CD8-positive, alpha-beta memory T cell (primary cell): ENCODE measurements at regions not wholly inside any gene's neighbourhood (a gene's known extent, or its start where the extent isn't known, plus 50 kb on each side); places are given as distances from the start of the nearest gene placed in this dataset.
A peak's percentile ranks its signal among the peaks of the same experiment; 100 is the strongest.
"Not testable (repeated sequence)": the region's sequence is repeated elsewhere in the genome, so short reads cannot be mapped to it uniquely, and the experiment has no call there.

Source experiments
- CTCF ChIA-PET: fragments of 350-600 bp; sonication (Branson Sonifier 250); formaldehyde crosslinking; loops from one replicate; lab custom pipeline; 2021; ENCODE audit warnings: antibody characterized with exemption; lab: Charles Lee
- POLR2A ChIA-PET: fragments of 350-600 bp; sonication (Branson Sonifier 250); formaldehyde crosslinking; loops from one replicate; lab custom pipeline; 2021; ENCODE audit warnings: antibody characterized with exemption; lab: Charles Lee
- DNase-seq, 5 donors: peaks; one replicate each; pipeline versions ENCODE4 v3.0.0 to v3.0.0-alpha.2; 2020 to 2022; ENCODE audit warnings: mixed read lengths in 1 of 5
- H3K27ac ChIP-seq: one replicate; pipeline ENCODE4 v1.7.0; 2013; ENCODE audit warnings: low read depth, mild to moderate bottlenecking, low read length, moderate library complexity
- H3K27me3 ChIP-seq: 2 replicates; pipeline ENCODE4 v1.7.0; 2013; ENCODE audit warnings: low read length, mild to moderate bottlenecking; ENCODE audit not compliant: insufficient read depth, poor library complexity, severe bottlenecking
- H3K36me3 ChIP-seq: 2 replicates; pipeline ENCODE4 v1.7.0; 2013; ENCODE audit warnings: mild to moderate bottlenecking, low read length, moderate library complexity; ENCODE audit not compliant: insufficient read depth
- H3K4me1 ChIP-seq: 2 replicates; pipeline ENCODE4 v1.7.0; 2013; ENCODE audit warnings: mild to moderate bottlenecking, low read length, moderate library complexity; ENCODE audit not compliant: insufficient read depth
- H3K4me3 ChIP-seq: 2 replicates; pipeline ENCODE4 v1.7.0; 2013; ENCODE audit warnings: mild to moderate bottlenecking, low read length
- H3K9me3 ChIP-seq: 2 replicates; pipeline ENCODE4 v1.7.0; 2013; ENCODE audit warnings: mild to moderate bottlenecking, low read length
- H3K27ac Mint-ChIP-seq, 8 donors: one replicate each; pipeline ENCODE4 v1.8.0; 2020 to 2021; ENCODE audit warnings: mixed read lengths in 8 of 8, mild to moderate bottlenecking in 6 of 8, inconsistent platforms in 3 of 8, moderate library complexity in 3 of 8
- H3K27me3 Mint-ChIP-seq, 2 donors: one replicate each; pipeline ENCODE4 v1.8.0; 2020 to 2021; ENCODE audit warnings: mixed read lengths in 2 of 2, mild to moderate bottlenecking in 1 of 2, moderate library complexity in 1 of 2
- H3K36me3 Mint-ChIP-seq, 3 donors: one replicate each; pipeline ENCODE4 v1.8.0; 2020 to 2021; ENCODE audit warnings: mixed read lengths in 3 of 3, inconsistent platforms in 1 of 3, mild to moderate bottlenecking in 1 of 3
- H3K4me1 Mint-ChIP-seq, 3 donors: one replicate each; pipeline ENCODE4 v1.8.0; 2020 to 2021; ENCODE audit warnings: mixed read lengths in 3 of 3, inconsistent platforms in 1 of 3, mild to moderate bottlenecking in 1 of 3
- H3K4me3 Mint-ChIP-seq, 7 donors: one replicate each; pipeline ENCODE4 v1.8.0; 2020 to 2021; ENCODE audit warnings: mixed read lengths in 7 of 7, mild to moderate bottlenecking in 6 of 7, moderate library complexity in 4 of 7, inconsistent platforms in 2 of 7
- H3K9me3 Mint-ChIP-seq, 5 donors: one replicate each; pipeline ENCODE4 v1.8.0; 2020 to 2022; ENCODE audit warnings: mixed read lengths in 5 of 5, mild to moderate bottlenecking in 3 of 5, moderate library complexity in 2 of 5, inconsistent platforms in 1 of 5

DNA sequence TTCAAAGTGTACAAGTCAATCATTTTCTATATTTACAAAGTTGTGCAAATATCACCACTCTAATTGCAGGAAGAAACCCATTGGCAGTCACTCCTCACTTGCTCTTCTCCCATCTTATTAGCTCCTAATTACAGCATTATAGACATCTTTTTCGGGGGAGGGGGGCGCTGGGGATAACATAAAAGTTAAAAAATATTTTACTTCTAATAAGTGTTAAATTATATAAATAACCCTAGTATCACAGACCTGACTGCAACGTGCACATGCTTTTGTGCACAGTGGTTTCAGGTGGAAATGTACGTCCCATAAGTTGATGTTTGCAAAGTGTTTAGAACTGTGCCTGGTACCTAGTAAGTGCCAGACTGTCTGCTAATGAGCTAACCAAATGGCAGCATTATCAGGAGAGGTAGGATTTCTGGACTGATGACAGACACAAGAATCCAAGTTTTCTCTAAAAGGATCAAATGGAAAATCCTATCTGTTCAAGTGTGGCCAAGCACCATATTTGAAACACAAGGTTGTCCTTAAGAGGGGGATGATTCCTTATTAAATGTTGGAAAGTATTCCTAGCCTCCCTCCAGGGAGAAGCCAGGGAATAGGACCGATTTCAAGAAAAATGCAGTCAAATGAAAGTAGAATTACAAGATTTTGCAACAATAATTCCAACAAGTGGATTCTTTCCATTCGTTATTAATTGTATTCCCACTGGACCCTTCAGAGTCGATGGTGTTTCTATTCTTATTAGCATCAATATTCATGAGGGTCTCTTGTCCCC lies 70.0 kb downstream of the ACKR3 start:
- Histone ChIP-seq H3K4me3 (no peak overlapping the region), H3K36me3 (no peaks in the 10 kb centered on the region), H3K27me3 (no peaks in the 10 kb centered on the region), H3K4me1 (no peaks in the 10 kb centered on the region), H3K9me3 (no peaks in the 10 kb centered on the region), H3K27ac (no peak overlapping the region)
- no peak overlapping the region for H3K27ac Mint-ChIP-seq
- ChIA-PET CTCF (no interaction called here), POLR2A (no interaction called here)
- H3K27me3 Mint-ChIP-seq = peaks cover 20 to 45% of the 10 kb centered on the region in 2 donors
- H3K4me1 Mint-ChIP-seq = no peaks in the 10 kb centered on the region
- H3K9me3 Mint-ChIP-seq = peaks cover 0 to 3% (median 0%) of the 10 kb centered on the region in 5 donors
- no peak for DNase-seq
- no peaks in the 10 kb centered on the region for H3K36me3 Mint-ChIP-seq
- no peak overlapping the region for H3K4me3 Mint-ChIP-seq

DNA sequence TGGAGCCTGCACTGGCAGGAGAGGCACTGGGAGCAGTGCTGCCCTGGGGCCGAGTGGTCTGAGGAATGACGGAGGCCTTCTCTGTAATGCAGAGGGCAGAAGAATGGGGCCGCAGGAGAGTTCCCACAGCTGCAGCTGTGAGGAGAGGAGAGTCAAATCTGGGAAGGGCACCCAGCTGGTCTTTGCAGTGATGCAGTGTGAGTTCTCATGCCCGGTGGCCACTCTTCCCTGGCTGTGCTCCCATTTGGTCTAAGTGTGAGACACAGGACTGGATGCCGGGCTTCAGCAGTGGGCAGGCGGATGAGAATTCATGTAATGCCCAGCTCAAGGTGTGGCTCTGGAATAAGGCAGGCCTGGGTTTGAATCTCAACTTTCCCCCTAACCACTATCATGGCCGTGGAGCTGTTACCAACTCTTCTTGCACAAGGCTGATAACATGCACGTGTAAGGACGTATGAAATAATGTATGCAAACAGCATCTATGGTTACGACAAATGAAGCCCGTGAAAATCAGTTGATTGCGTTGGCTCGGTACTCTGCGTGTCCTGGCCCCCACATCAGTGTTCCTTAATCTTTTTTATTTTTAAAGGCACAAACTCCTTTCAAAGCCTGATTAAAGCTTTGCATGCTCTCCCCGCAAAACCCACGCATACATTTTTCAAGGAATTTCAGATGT lies 71.6 kb downstream of the ACKR3 start:
- H3K27me3 Mint-ChIP-seq = peaks cover 26 to 54% of the 10 kb centered on the region in 2 donors
- CTCF ChIA-PET = no interaction called here

GRCh38 chr2:236642125-236642524 lies 72.5 kb downstream of the ACKR3 start:
- no peak for DNase-seq
- H3K27ac Mint-ChIP-seq = no peak overlapping the region
- Histone ChIP-seq H3K9me3 (no peaks in the 10 kb centered on the region), H3K36me3 (no peaks in the 10 kb centered on the region), H3K4me1 (no peaks in the 10 kb centered on the region), H3K4me3 (no peak overlapping the region), H3K27ac (no peak overlapping the region), H3K27me3 (no peaks in the 10 kb centered on the region)
- no peak overlapping the region for H3K4me3 Mint-ChIP-seq
- H3K9me3 Mint-ChIP-seq = peaks cover 0 to 3% (median 0%) of the 10 kb centered on the region in 5 donors
- H3K36me3 Mint-ChIP-seq = no peaks in the 10 kb centered on the region
- no peaks in the 10 kb centered on the region for H3K4me1 Mint-ChIP-seq
- ChIA-PET POLR2A (no interaction called here), CTCF (no interaction called here)
- peaks cover 24 to 57% of the 10 kb centered on the region in 2 donors for H3K27me3 Mint-ChIP-seq

More for the DNA sequence above, 71.6 kb downstream of the ACKR3 start:
- Histone ChIP-seq H3K27ac (no peak overlapping the region), H3K4me1 (no peaks in the 10 kb centered on the region), H3K36me3 (no peaks in the 10 kb centered on the region), H3K4me3 (no peak overlapping the region), H3K9me3 (no peaks in the 10 kb centered on the region), H3K27me3 (no peaks in the 10 kb centered on the region)
- no peaks in the 10 kb centered on the region for H3K4me1 Mint-ChIP-seq
- no peak overlapping the region for H3K4me3 Mint-ChIP-seq
- no peaks in the 10 kb centered on the region for H3K36me3 Mint-ChIP-seq
- H3K9me3 Mint-ChIP-seq = peaks cover 0 to 3% (median 0%) of the 10 kb centered on the region in 5 donors
- POLR2A ChIA-PET = no interaction called here
- DNase-seq = no peak
- H3K27ac Mint-ChIP-seq = no peak overlapping the region

GRCh38 chr2:236642584-236643291 lies 73.1 kb downstream of the ACKR3 start:
- ChIA-PET POLR2A (no interaction called here), CTCF (no interaction called here)
- DNase-seq = peak in 1 of 5 donors; percentile 3

DNA sequence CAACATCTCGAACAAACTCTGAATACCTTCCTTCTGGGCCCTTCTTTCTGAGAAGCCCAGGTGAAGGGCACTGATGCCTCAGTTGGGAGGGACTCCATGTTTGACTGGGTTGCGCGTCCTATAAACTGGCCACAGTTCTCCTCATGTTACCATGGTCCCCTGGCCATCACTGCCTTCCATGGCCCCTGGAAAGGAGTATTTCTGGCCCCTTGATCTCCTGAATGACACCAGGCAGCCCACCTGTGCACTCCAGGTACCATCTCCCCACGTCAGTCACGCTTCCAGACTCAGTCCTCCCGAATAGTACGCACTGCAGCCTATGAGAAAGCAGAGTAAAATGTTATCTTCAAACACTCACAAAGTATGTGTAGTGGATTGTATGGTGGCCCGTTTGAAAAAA lies 73.9 kb downstream of the ACKR3 start:
- CTCF ChIA-PET = no interaction called here
- Mint-ChIP-seq H3K9me3 (peaks cover 0 to 3% (median 0%) of the 10 kb centered on the region in 5 donors), H3K36me3 (no peaks in the 10 kb centered on the region), H3K27me3 (peaks cover 16 to 57% of the 10 kb centered on the region in 2 donors), H3K4me3 (no peak overlapping the region), H3K4me1 (no peaks in the 10 kb centered on the region), H3K27ac (no peak overlapping the region)
- DNase-seq = no peak
- Histone ChIP-seq H3K4me1 (no peaks in the 10 kb centered on the region), H3K9me3 (no peaks in the 10 kb centered on the region), H3K27ac (no peak overlapping the region), H3K36me3 (no peaks in the 10 kb centered on the region), H3K27me3 (no peaks in the 10 kb centered on the region), H3K4me3 (no peak overlapping the region)
- POLR2A ChIA-PET = no interaction called here

More at GRCh38 chr2:236642584-236643291, 73.1 kb downstream of the ACKR3 start:
- Histone ChIP-seq H3K27me3 (no peaks in the 10 kb centered on the region), H3K36me3 (no peaks in the 10 kb centered on the region), H3K4me1 (no peaks in the 10 kb centered on the region), H3K4me3 (no peak overlapping the region), H3K27ac (no peak overlapping the region), H3K9me3 (no peaks in the 10 kb centered on the region)
- H3K27ac Mint-ChIP-seq = no peak overlapping the region
- peaks cover 18 to 56% of the 10 kb centered on the region in 2 donors for H3K27me3 Mint-ChIP-seq
- no peaks in the 10 kb centered on the region for H3K4me1 Mint-ChIP-seq
- peaks cover 0 to 3% (median 0%) of the 10 kb centered on the region in 5 donors for H3K9me3 Mint-ChIP-seq
- H3K36me3 Mint-ChIP-seq = no peaks in the 10 kb centered on the region
- H3K4me3 Mint-ChIP-seq = no peak overlapping the region

DNA sequence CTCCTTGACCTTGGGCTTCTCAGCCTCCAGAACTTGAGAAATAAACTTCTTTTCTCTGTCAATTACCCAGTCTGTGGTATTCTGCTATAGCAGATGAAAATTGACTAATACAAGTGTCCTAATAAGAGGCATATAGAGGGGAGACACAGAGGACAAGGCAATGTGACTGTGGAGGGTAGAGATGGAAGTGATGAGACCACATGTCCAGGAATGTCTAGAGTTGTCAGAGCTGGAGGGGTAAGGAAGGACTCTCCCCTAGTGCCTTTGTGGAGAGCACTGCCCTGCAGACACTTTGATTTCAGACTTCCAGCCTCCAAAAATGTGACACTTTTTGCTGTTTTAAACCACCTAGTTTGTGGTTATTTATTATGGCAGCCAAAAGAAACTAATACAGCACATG lies 74.4 kb downstream of the ACKR3 start:
- Histone ChIP-seq H3K27ac (no peak overlapping the region), H3K9me3 (no peaks in the 10 kb centered on the region), H3K36me3 (no peaks in the 10 kb centered on the region), H3K27me3 (no peaks in the 10 kb centered on the region), H3K4me3 (no peak overlapping the region), H3K4me1 (no peaks in the 10 kb centered on the region)
- H3K36me3 Mint-ChIP-seq = no peaks in the 10 kb centered on the region
- ChIA-PET CTCF (no interaction called here), POLR2A (no interaction called here)
- H3K27ac Mint-ChIP-seq = no peak overlapping the region
- no peaks in the 10 kb centered on the region for H3K4me1 Mint-ChIP-seq
- no peak for DNase-seq
- peaks cover 18 to 55% of the 10 kb centered on the region in 2 donors for H3K27me3 Mint-ChIP-seq
- H3K9me3 Mint-ChIP-seq = peaks cover 0 to 3% (median 0%) of the 10 kb centered on the region in 5 donors
- H3K4me3 Mint-ChIP-seq = no peak overlapping the region

GRCh38 chr2:236644502-236644911 lies 74.9 kb downstream of the ACKR3 start:
- Histone ChIP-seq H3K9me3 (no peaks in the 10 kb centered on the region), H3K4me1 (no peaks in the 10 kb centered on the region), H3K36me3 (no peaks in the 10 kb centered on the region), H3K27ac (no peak overlapping the region), H3K27me3 (no peaks in the 10 kb centered on the region), H3K4me3 (no peak overlapping the region)
- H3K9me3 Mint-ChIP-seq = peaks cover 0 to 3% (median 0%) of the 10 kb centered on the region in 5 donors
- H3K36me3 Mint-ChIP-seq = no peaks in the 10 kb centered on the region
- ChIA-PET POLR2A (no interaction called here), CTCF (no interaction called here)
- peaks cover 18 to 54% of the 10 kb centered on the region in 2 donors for H3K27me3 Mint-ChIP-seq
- H3K27ac Mint-ChIP-seq = peak overlapping the region in 1 of 8 donors; percentile 58
- no peaks in the 10 kb centered on the region for H3K4me1 Mint-ChIP-seq
- H3K4me3 Mint-ChIP-seq = peak overlapping the region in 1 of 7 donors; percentile 32
- no peak for DNase-seq

DNA sequence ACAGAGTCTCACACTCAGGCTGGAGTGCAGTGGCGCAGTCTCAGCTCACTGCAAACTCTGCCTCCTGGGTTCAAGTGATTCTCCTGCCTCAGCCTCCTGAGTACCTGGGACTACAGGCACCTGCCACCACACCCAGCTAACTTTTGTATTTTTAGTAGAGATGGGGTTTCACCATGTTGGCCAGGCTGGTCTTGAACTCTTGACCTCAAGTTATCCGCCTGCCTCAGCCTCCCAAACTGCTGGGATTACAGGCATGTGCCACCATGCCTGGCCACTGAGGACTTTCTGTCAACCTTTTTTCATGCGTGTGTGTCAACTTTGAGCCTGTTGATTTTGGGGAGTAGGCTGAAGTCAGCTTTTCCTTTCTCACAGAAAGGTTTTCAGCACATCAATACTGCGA lies 75.5 kb downstream of the ACKR3 start:
- H3K27ac Mint-ChIP-seq, CTCF ChIA-PET: not testable (repeated sequence)

More for the DNA sequence above, 75.5 kb downstream of the ACKR3 start:
- H3K36me3 ChIP-seq, H3K9me3 Mint-ChIP-seq, H3K4me1 ChIP-seq, H3K27me3 ChIP-seq, H3K4me1 Mint-ChIP-seq, H3K9me3 ChIP-seq, H3K4me3 Mint-ChIP-seq, H3K27ac ChIP-seq, H3K4me3 ChIP-seq, POLR2A ChIA-PET, H3K36me3 Mint-ChIP-seq, DNase-seq: not testable (repeated sequence)
- H3K27me3 Mint-ChIP-seq = peaks cover 18 to 53% of the 10 kb centered on the region in 2 donors
